Astrocyte (in vitro differentiated cells and primary cell): ENCODE measurements at regions not wholly inside any gene's neighbourhood (a gene's known extent, or its start where the extent isn't known, plus 50 kb on each side); places are given as distances from the start of the nearest gene placed in this dataset.

ENCODE experiments used
- DNase-seq: peaks from one replicate; pipeline ENCODE4 v3.0.0-alpha.2; 2010; ENCODE audit warnings: low read depth
- FAIRE-seq: peaks from 2 replicates; lab custom pipeline; 2011; peaks lifted over from hg19 to GRCh38; lab: Jason Lieb, UNC
- H2AFZ ChIP-seq: 2 replicates; pipeline ENCODE4 v1.6.0; 2012; ENCODE audit warnings: low read depth, low read length, inconsistent platforms
- H3K27ac ChIP-seq: 2 replicates; pipeline ENCODE4 v1.5.1; 2011; ENCODE audit warnings: low read depth, low read length, inconsistent platforms
- H3K27me3 ChIP-seq: 2 replicates; pipeline ENCODE4 v1.6.0; 2011; ENCODE audit warnings: low read length, inconsistent platforms; ENCODE audit not compliant: insufficient read depth
- H3K36me3 ChIP-seq: 2 replicates; pipeline ENCODE4 v1.5.1; 2011; ENCODE audit warnings: low read length, inconsistent platforms; ENCODE audit not compliant: insufficient read depth
- H3K4me1 ChIP-seq: 2 replicates; pipeline ENCODE4 v1.5.1; 2011; ENCODE audit warnings: low read length, inconsistent platforms; ENCODE audit not compliant: insufficient read depth
- H3K4me2 ChIP-seq: 2 replicates; pipeline ENCODE4 v1.6.0; 2012; ENCODE audit warnings: low read length, inconsistent platforms
- H3K4me3 ChIP-seq: 2 replicates; pipeline ENCODE4 v1.5.1; 2011; ENCODE audit warnings: low read depth, mild to moderate bottlenecking, low read length, inconsistent platforms; ENCODE audit not compliant: insufficient read depth
- H3K79me2 ChIP-seq: 2 replicates; pipeline ENCODE4 v1.6.0; 2012; ENCODE audit warnings: mild to moderate bottlenecking, low read length, inconsistent platforms; ENCODE audit not compliant: insufficient read depth
- H3K9ac ChIP-seq: 2 replicates; pipeline ENCODE4 v1.6.0; 2012; ENCODE audit warnings: mild to moderate bottlenecking, low read length, inconsistent platforms
- H3K9me3 ChIP-seq: 2 replicates; pipeline ENCODE4 v1.5.1; 2012; ENCODE audit warnings: low read depth, mild to moderate bottlenecking, low read length, inconsistent platforms; ENCODE audit not compliant: insufficient read depth
- H4K20me1 ChIP-seq: 2 replicates; pipeline ENCODE4 v1.6.0; 2012; ENCODE audit warnings: low read length, inconsistent platforms; ENCODE audit not compliant: insufficient read depth
- H3K27ac Mint-ChIP-seq: one replicate; pipeline ENCODE4 v1.8.0; 2021; ENCODE audit warnings: mild to moderate bottlenecking, mixed read lengths; ENCODE audit not compliant: unreplicated experiment
- H3K27me3 Mint-ChIP-seq: one replicate; pipeline ENCODE4 v1.8.0; 2021; ENCODE audit warnings: low read depth, mixed read lengths; ENCODE audit not compliant: unreplicated experiment
- H3K36me3 Mint-ChIP-seq: one replicate; pipeline ENCODE4 v1.8.0; 2021; ENCODE audit warnings: low read depth, mixed read lengths; ENCODE audit not compliant: unreplicated experiment
- H3K4me1 Mint-ChIP-seq: one replicate; pipeline ENCODE4 v1.8.0; 2021; ENCODE audit warnings: low read depth, mixed read lengths; ENCODE audit not compliant: unreplicated experiment
- H3K4me3 Mint-ChIP-seq: one replicate; pipeline ENCODE4 v1.8.0; 2021; ENCODE audit warnings: mild to moderate bottlenecking, moderate library complexity, mixed read lengths; ENCODE audit not compliant: unreplicated experiment
- H3K9me3 Mint-ChIP-seq: one replicate; pipeline ENCODE4 v1.8.0; 2021; ENCODE audit warnings: mild to moderate bottlenecking, mixed read lengths; ENCODE audit not compliant: unreplicated experiment
- CTCF ChIP-seq: IDR thresholded peaks from 2 replicates; pipeline ENCODE4 v1.5.1; 2011; ENCODE audit warnings: low read depth, mild to moderate bottlenecking, inconsistent platforms, low read length, moderate library complexity; ENCODE audit not compliant: insufficient read depth
- EZH2 ChIP-seq: IDR thresholded peaks from 2 replicates; pipeline ENCODE4 v1.6.1; 2012; ENCODE audit warnings: mild to moderate bottlenecking, low read length, inconsistent platforms; ENCODE audit not compliant: insufficient read depth

DNA sequence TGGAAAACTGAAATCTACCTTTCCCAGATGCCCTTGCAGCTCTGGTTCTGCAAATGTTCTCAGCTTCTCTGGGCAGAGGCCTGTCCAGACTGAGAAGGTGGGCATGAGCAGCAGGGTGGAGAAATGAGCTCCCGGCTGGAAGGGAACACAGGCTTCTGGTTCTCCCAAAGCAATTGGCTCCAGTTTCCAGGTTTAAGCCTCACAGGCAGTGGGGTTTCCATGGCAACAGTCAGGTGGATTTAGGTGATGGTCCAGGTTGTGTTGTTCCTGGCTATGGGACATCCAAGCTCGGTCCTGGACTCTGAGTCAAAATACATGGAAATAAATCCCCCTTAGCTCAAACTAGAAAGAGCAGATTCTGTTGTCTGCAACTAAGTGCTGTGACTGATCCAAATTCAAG, 94.6 kb upstream of the IQSEC1 start:
- H3K4me2 ChIP-seq, result no peak overlapping the region
- Mint-ChIP-seq H3K27me3 (peaks cover 38% of the 10 kb centered on the region), H3K27ac (no peak overlapping the region), H3K4me1 (no peaks in the 10 kb centered on the region), H3K4me3 (no peak overlapping the region), H3K9me3 (peaks cover 12% of the 10 kb centered on the region), H3K36me3 (peaks cover 7% of the 10 kb centered on the region)
- DNase-seq, result no peak
- TF ChIP-seq CTCF (no peak), EZH2 (no peak)
- no peaks in the 10 kb centered on the region for H3K79me2 ChIP-seq
- no peaks in the 10 kb centered on the region for H3K9me3 ChIP-seq
- no peak overlapping the region for H3K9ac ChIP-seq
- no peaks in the 10 kb centered on the region for H3K36me3 ChIP-seq
- FAIRE-seq, result no peak
- no peaks in the 10 kb centered on the region for H4K20me1 ChIP-seq
- no peak overlapping the region for H3K27ac ChIP-seq
- no peak overlapping the region for H2AFZ ChIP-seq
- H3K4me1 ChIP-seq, result no peaks in the 10 kb centered on the region
- H3K4me3 ChIP-seq, result no peak overlapping the region
- H3K27me3 ChIP-seq, result no peaks in the 10 kb centered on the region

DNA sequence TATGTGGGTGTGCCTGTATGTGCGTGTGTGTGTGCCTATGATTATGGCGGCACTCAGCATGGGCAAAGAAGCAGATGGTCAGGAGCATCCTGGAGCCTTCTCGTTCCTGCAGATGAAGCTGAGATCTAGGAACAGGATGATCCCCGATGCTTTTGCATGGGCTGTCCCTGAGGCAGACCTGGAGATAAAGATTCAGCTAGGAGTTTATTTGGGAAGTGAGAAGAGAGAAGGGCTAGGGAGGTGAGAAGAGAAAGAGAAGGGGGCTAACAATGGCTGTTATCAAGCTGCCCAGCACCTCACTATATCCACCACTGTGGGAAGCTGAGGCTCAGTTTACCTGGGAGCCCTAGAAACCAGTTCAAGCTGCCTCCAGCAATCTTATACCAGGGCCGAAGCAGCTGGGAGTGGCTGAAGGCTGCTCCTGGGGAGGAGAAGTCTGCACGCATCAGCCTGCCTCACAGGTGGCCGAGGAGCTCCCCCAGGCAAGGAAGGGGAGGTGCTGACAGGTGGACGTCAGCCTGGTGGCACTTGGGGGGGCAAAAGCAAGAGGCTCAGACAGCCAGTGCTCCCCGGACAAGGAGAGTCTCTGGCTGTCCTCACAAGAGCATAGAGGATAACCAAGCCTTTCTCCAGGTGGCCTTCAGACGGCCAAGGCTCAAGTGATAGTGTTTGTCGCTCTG, 94.0 kb upstream of the IQSEC1 start:
- Mint-ChIP-seq H3K4me3 (no peak overlapping the region), H3K27ac (no peak overlapping the region), H3K4me1 (no peaks in the 10 kb centered on the region), H3K27me3 (peaks cover 37% of the 10 kb centered on the region), H3K9me3 (peaks cover 12% of the 10 kb centered on the region), H3K36me3 (peaks cover 7% of the 10 kb centered on the region)
- H3K27me3 ChIP-seq, result no peaks in the 10 kb centered on the region
- no peak overlapping the region for H3K27ac ChIP-seq
- TF ChIP-seq EZH2 (no peak), CTCF (no peak)
- no peak for FAIRE-seq
- H3K36me3 ChIP-seq, result no peaks in the 10 kb centered on the region
- H4K20me1 ChIP-seq, result no peaks in the 10 kb centered on the region
- no peak overlapping the region for H3K4me3 ChIP-seq
- no peak overlapping the region for H3K4me2 ChIP-seq
- no peak overlapping the region for H3K9ac ChIP-seq
- H3K9me3 ChIP-seq, result no peaks in the 10 kb centered on the region
- H2AFZ ChIP-seq, result no peak overlapping the region
- no peaks in the 10 kb centered on the region for H3K79me2 ChIP-seq
- DNase-seq, result no peak
- H3K4me1 ChIP-seq, result no peaks in the 10 kb centered on the region

DNA sequence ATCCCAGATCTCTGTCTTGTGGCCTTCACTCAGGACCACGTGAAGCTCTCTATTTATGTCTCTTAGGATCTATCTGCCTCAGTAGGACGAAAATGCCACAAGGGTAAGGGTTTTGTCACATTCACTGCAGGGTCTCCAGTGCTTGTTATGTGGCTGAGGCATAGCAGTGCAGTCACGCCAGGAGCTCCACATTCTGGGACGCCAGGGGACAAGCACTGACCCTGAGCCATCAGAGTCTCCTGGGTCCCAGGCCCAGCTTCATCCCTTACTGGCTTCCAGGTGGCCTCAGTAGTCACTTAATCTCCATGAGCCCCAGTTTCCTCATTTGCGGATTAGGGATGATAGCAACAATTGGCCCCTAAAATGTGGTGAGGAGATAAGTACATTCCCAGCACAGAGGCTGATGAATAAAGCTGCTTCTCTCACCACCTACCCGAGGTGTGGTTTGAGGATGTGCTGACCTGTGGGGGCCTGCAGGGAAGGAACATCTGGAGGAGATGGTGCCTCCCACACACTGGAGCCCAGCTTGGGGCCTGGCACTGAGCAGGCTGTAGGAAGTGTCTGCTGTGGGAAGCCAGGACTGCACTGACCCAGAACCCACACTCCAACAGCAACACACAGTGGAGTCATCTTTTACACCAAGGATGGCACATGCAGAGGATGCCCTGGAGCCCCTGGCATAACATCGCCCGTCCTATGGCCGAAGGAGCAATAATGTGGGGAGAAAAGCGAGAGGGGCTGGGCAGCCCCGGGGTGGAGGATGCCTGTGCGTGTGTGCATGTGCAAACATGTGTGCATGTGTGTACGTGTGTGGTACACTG, 93.2 kb upstream of the IQSEC1 start:
- no peaks in the 10 kb centered on the region for H3K9me3 ChIP-seq
- no peak for DNase-seq
- no peaks in the 10 kb centered on the region for H4K20me1 ChIP-seq
- no peaks in the 10 kb centered on the region for H3K36me3 ChIP-seq
- H3K79me2 ChIP-seq, result no peaks in the 10 kb centered on the region
- no peaks in the 10 kb centered on the region for H3K4me1 ChIP-seq
- H3K27ac ChIP-seq, result no peak overlapping the region
- no peaks in the 10 kb centered on the region for H3K27me3 ChIP-seq
- FAIRE-seq, result no peak
- TF ChIP-seq CTCF, result no peak
- TF ChIP-seq EZH2, result no peak
- H3K27ac Mint-ChIP-seq, result no peak overlapping the region
- peaks cover 12% of the 10 kb centered on the region for H3K9me3 Mint-ChIP-seq
- no peak overlapping the region for H3K4me2 ChIP-seq
- H3K4me3 ChIP-seq, result no peak overlapping the region
- H3K4me1 Mint-ChIP-seq, result peaks cover 3% of the 10 kb centered on the region
- peaks cover 7% of the 10 kb centered on the region for H3K36me3 Mint-ChIP-seq
- no peak overlapping the region for H3K9ac ChIP-seq
- no peak overlapping the region for H3K4me3 Mint-ChIP-seq
- peaks cover 34% of the 10 kb centered on the region for H3K27me3 Mint-ChIP-seq
- H2AFZ ChIP-seq, result no peak overlapping the region
